ENCODE measurements at regions not wholly inside any gene's neighbourhood (a gene's known extent, or its start where the extent isn't known, plus 50 kb on each side); places are given as distances from the start of the nearest gene placed in this dataset.

DNA sequence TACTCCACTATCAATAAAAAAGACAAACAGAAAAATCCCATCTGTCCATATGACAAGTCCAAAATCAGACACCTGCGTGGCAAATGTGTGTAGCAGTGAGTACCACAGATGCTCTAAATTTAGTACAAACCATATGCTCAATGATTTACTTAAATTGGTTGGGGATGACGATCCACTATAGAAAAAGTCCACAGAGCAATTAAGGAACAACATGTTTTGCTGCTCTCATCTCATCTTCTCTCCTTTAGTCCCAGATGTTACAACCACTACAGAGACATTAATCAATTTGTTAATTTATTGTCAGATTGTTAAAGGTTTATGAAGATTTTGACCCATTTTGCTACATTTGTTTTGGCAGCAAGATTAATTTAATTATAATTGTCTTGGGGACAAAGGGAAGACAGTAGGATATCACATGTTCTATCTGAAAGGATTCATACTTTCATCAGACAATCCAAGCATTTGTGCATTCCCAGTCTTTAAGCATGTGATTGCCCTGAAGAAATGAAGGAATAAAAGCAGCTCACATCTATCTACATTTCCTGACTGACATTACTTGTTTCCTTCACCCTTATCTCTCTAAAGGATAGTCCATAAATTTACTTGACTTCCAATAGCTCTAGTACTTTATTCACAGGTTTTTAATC lies 2268.1 kb downstream of the PCDH7 start:
- Histone ChIP-seq H3K4me3 (ENCODE audit: low read length) (no peak overlapping the region), H3K4me1 (ENCODE audit: insufficient read depth, low read length) (no peaks in the 10 kb centered on the region), H3K27me3 (ENCODE audit: control insufficient read depth in 1 of 2, insufficient read depth in 2 of 2, low read length in 2 of 2) (no peaks in the 10 kb centered on the region), H3K36me3 (ENCODE audit: insufficient read depth, low read length) (no peaks in the 10 kb centered on the region), H3K27ac (ENCODE audit: low read depth in 1 of 2, low read length in 2 of 2) (no peak overlapping the region), H3K9me3 (ENCODE audit: control insufficient read depth in 1 of 2, insufficient read depth in 1 of 2, low read length in 2 of 2) (no peaks in the 10 kb centered on the region)
- peaks cover 8% of the 10 kb centered on the region for H3K9me3 Mint-ChIP-seq
- no peaks in the 10 kb centered on the region for H3K27me3 Mint-ChIP-seq
- ChIA-PET POLR2A (no interaction called here), CTCF (no interaction called here)
- intact Hi-C loops (cut with DNase I, micrococcal nuclease) = no loop called here
- no peak overlapping the region for H3K4me3 Mint-ChIP-seq
- ATAC-seq (ENCODE audit: poor library complexity) (no peak), DNase-seq (no peak)
- H3K36me3 Mint-ChIP-seq (ENCODE audit: low read depth) = no peaks in the 10 kb centered on the region
- TF ChIP-seq CTCF (IDR thresholded peaks at IDR 0.05) = no peak
- no peak overlapping the region for H3K27ac Mint-ChIP-seq
- no peaks in the 10 kb centered on the region for H3K4me1 Mint-ChIP-seq (ENCODE audit: low read depth)

- no peaks in the 10 kb centered on the region for H3K36me3 ChIP-seq (ENCODE audit: insufficient read depth, low read length)
- CTCF ChIA-PET = no interaction called here
- ATAC-seq (ENCODE audit: poor library complexity) = no peak
- no peaks in the 10 kb centered on the region for H3K4me1 ChIP-seq (ENCODE audit: insufficient read depth, low read length)
- H3K27me3 ChIP-seq (ENCODE audit: control insufficient read depth in 1 of 2, insufficient read depth in 2 of 2, low read length in 2 of 2) = no peaks in the 10 kb centered on the region
- no peak for TF ChIP-seq CTCF (IDR thresholded peaks at IDR 0.05)
- H3K36me3 Mint-ChIP-seq (ENCODE audit: low read depth) = no peaks in the 10 kb centered on the region
- no peaks in the 10 kb centered on the region for H3K9me3 ChIP-seq (ENCODE audit: control insufficient read depth in 1 of 2, insufficient read depth in 1 of 2, low read length in 2 of 2)
- no peaks in the 10 kb centered on the region for H3K4me1 Mint-ChIP-seq (ENCODE audit: low read depth)
- intact Hi-C loops (cut with DNase I, micrococcal nuclease) = no loop called here
- no peak overlapping the region for H3K4me3 Mint-ChIP-seq
- H3K27ac Mint-ChIP-seq = no peak overlapping the region
- H3K9me3 Mint-ChIP-seq = peaks cover 8% of the 10 kb centered on the region
- POLR2A ChIA-PET = no interaction called here
- no peaks in the 10 kb centered on the region for H3K27me3 Mint-ChIP-seq
- H3K27ac ChIP-seq (ENCODE audit: low read depth in 1 of 2, low read length in 2 of 2) = no peak overlapping the region
- no peak overlapping the region for H3K4me3 ChIP-seq (ENCODE audit: low read length)
- no peak for DNase-seq
Measured at GRCh38 chr4:32991663-32992062, 2271.5 kb downstream of the PCDH7 start.

DNA sequence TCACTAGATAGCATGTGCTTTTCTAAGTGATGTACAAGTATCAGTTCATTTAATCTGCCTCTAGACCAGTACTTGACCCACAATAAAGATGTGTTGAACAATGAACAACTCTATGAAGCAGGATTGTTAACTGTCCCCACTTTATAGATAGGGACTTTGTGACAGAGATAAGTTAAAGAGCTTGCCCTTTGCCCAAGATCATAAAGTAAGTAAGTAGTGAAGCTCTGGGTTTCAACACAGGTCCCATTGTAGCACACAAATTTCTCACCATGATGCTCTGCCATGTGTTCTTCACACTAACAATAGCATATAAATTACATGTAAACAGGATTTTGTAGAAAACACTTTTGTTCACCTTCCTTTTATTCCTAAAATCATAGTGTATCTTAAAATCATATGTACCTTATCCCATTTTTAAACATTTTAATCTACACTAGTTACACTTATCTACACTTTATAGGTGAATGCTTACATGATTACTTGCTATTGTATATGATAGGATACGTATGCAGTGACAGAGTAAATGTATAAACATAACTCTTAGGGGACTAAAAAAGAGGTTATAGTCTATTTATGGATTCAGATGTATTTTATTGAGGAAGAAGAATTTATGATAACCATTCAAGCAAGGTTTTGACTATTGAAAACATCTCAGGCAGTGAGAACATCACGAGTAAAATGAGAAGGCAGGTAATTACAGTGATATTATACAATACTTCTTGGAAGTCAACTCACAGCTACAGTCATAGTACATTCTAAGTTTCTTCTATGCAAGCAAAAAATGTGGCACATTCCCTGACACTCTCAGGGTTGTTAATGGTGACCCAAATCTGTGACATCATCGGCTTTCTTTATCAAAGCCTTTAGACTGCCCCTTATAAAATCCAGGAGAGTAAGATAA lies 2275.1 kb downstream of the PCDH7 start:
- ChIA-PET POLR2A (no interaction called here), CTCF (no interaction called here)
- Mint-ChIP-seq H3K4me3 (no peak overlapping the region), H3K27ac (no peak overlapping the region), H3K9me3 (peaks cover 8% of the 10 kb centered on the region), H3K27me3 (no peaks in the 10 kb centered on the region), H3K4me1 (ENCODE audit: low read depth) (no peaks in the 10 kb centered on the region), H3K36me3 (ENCODE audit: low read depth) (no peaks in the 10 kb centered on the region)
- Histone ChIP-seq H3K36me3 (ENCODE audit: insufficient read depth, low read length) (no peaks in the 10 kb centered on the region), H3K4me1 (ENCODE audit: insufficient read depth, low read length) (no peaks in the 10 kb centered on the region), H3K27ac (ENCODE audit: low read depth in 1 of 2, low read length in 2 of 2) (no peak overlapping the region), H3K4me3 (ENCODE audit: low read length) (no peak overlapping the region), H3K27me3 (ENCODE audit: control insufficient read depth in 1 of 2, insufficient read depth in 2 of 2, low read length in 2 of 2) (no peaks in the 10 kb centered on the region), H3K9me3 (ENCODE audit: control insufficient read depth in 1 of 2, insufficient read depth in 1 of 2, low read length in 2 of 2) (no peaks in the 10 kb centered on the region)
- no peak for TF ChIP-seq CTCF (IDR thresholded peaks at IDR 0.05)
- intact Hi-C loops (cut with DNase I, micrococcal nuclease) = no loop called here
- DNase-seq = no peak
- ATAC-seq (ENCODE audit: poor library complexity) = no peak
